ENCODE measurements at regions not wholly inside any gene's neighbourhood (a gene's known extent, or its start where the extent isn't known, plus 50 kb on each side); places are given as distances from the start of the nearest gene placed in this dataset.

DNA sequence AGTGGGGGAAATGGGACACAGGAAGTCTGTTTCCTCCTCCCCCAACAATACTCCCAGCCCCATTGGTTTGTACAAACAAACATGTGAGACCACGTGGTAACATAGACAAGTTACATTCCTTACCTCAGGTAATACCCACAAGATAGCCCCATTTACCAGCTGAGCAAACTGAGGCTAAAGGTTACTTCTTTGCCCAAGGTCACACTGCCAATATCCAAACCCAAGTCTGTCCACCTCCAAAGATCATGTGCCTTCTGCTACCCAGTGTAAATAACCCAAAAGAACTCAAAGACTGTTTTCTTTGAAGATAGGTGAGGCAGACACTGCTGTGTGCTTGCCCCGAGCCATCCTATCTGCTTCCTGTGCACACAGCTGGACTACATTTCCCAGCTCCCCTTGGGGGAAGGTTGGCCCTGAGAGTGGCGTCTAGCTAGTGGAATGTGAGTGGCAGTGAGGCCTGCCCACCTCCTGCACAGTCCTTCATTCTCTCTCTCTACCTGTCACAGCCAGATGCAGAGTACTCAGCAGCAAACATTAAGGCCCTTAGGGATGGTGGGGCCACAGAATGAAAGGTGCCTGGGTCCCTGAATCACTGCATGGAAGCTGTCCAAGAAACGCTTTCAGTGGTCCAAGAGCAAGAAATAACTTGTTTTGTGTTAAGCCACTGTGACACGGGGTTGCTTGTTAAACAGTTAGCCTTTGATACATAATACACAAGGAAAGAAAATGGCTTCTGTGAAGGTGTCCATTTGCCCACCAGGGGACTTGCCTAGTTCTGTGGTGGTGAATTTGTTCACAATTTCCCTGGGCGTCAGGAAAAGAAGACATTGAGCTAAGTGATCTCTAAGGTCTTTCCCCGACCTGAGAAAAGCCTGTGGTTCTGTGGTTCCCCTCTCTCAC is 257.7 kb upstream of the NFE2L3 start:
- TF ChIP-seq POLR2A (IDR thresholded peaks at IDR 0.05) = no peak
- TF ChIP-seq, protein P1, sequence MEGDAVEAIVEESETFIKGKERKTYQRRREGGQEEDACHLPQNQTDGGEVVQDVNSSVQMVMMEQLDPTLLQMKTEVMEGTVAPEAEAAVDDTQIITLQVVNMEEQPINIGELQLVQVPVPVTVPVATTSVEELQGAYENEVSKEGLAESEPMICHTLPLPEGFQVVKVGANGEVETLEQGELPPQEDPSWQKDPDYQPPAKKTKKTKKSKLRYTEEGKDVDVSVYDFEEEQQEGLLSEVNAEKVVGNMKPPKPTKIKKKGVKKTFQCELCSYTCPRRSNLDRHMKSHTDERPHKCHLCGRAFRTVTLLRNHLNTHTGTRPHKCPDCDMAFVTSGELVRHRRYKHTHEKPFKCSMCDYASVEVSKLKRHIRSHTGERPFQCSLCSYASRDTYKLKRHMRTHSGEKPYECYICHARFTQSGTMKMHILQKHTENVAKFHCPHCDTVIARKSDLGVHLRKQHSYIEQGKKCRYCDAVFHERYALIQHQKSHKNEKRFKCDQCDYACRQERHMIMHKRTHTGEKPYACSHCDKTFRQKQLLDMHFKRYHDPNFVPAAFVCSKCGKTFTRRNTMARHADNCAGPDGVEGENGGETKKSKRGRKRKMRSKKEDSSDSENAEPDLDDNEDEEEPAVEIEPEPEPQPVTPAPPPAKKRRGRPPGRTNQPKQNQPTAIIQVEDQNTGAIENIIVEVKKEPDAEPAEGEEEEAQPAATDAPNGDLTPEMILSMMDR (IDR thresholded peaks at IDR 0.05) = no peak
- no peak for TF ChIP-seq POLR2AphosphoS5 (IDR thresholded peaks at IDR 0.05)

Data from breast epithelium (tissue), 3 donors.